IPS-18c (cell line): ENCODE measurements at regions not wholly inside any gene's neighbourhood (a gene's known extent, or its start where the extent isn't known, plus 50 kb on each side); places are given as distances from the start of the nearest gene placed in this dataset.

ENCODE experiments used
- H3K4me3 ChIP-seq: 2 replicates; pipeline ENCODE4 v1.7.0; 2013; ENCODE audit warnings: low read depth, mild to moderate bottlenecking, low read length, moderate library complexity; ENCODE audit not compliant: insufficient read depth
- H3K9me3 ChIP-seq: one replicate; pipeline ENCODE4 v1.6.1; 2013; ENCODE audit warnings: mild to moderate bottlenecking, low read length, moderate library complexity; ENCODE audit not compliant: control insufficient read depth, insufficient read depth

DNA sequence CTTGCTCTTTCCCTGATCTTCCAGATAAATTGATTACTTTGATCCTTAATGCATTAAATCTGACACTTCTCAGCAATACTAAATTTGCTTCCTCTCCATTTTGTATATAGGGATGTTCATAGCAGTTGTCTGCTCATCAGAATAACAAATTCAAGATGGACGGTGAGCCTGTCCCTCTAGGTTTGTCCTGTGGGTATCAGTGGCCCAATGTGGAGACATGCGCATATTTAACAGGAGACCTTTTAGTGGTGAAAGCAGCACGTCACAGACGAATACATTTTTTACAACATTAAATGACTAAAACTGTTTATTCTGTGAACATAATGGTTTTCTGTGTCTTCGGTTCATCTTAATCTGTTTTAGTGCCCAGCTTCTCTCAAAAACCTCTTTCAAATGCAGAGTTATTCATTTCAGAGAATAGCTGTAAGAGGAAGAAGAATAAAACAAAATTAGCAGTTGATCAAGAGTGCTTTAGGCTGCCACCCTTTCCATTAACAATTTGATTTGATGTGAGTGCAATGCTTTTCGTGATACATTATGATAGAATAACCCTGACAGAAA, 1970.4 kb upstream of the WWC1 start:
- no peak overlapping the region for H3K4me3 ChIP-seq
- no peaks in the 10 kb centered on the region for H3K9me3 ChIP-seq

DNA sequence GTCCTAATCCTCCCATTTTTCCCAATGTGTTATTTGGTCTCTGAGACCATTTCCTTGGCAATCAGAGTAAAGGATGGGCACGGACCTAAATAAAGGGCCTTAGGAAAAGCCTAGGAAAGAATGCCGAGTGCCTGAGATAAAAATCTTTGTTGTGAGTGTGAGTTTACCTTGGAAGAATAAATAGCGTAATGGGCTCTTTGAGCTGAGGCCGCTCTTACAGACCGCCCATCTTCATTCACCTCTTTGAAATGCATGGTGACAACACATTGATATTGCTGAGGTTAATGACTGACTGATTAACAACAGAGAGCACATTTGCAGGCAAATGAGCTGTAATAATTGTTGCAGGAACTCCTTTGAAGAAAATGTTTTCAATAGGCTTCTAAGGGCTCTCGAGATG, 1967.1 kb upstream of the WWC1 start:
- H3K9me3 ChIP-seq, result no peaks in the 10 kb centered on the region
- H3K4me3 ChIP-seq, result no peak overlapping the region

DNA sequence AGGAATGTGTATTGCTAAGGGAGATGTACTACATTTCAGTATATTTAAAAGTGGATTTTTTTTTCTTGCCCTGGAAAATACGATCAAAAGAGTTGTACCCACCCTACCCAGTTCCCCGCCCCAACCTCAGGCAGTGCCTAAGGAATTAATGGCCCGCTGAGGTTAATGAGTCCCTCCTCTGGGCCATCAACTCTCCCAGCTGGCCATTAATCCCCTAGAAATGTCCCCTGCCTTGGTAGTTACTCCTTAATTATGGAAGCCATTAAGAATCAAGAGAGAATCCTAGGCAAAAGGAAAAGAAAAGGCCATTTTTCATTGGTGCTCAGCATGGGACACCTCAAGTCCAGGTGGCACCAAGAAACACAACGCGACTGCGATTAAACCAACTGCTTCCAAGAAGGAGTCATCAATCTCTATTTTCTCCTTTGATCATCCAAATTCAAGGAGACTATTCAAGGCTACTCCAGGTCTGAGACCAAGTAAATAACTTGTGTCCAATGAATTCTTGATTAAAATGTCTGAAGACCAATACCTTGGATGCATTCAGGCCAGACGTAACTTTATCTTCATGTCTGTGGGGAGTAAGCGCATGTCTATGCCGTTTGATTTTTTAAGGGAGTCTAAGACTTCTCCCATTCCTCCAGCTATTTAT, 1962.2 kb upstream of the WWC1 start:
- Histone ChIP-seq H3K9me3 (no peaks in the 10 kb centered on the region), H3K4me3 (no peak overlapping the region)

DNA sequence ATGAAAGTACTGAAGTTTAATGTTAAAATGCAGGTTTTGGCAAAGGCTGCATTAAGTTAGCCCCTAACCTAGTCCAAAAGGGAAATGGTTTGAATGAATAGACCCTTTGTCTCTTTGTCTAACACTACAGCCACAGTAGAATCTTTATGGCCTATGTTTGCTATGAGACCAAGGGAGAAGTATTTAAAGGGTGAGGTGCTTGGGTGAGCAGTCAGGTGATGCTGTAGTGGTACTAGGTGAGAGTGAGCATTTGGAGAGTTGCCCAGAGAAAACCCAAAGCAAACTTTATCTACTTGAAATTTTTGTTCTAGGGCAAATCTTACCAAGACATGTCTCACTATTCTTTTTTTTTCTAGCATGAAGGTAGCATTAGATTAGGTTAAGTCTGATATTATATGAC, 1961.4 kb upstream of the WWC1 start:
- Histone ChIP-seq H3K9me3 (no peaks in the 10 kb centered on the region), H3K4me3 (no peak overlapping the region)

DNA sequence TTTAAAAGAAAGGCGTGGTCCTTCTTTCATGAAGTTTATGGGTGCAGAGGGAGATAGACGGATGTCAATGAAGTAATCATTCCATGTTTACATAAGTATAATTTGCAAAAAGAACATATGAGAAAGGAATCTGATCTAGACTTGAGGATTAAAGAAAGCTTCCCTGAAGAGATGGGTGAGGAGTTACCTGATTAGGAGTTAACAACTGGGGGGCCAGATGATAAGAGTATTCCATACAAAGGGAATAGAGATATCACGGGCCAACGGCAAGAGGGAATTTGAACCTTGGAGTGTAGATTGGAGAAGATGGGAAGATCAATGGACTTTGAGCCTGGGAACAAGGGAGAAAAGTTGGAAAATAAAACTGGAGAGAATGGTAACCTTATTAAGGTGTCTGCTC, 1959.9 kb upstream of the WWC1 start:
- no peak overlapping the region for H3K4me3 ChIP-seq
- no peaks in the 10 kb centered on the region for H3K9me3 ChIP-seq

DNA sequence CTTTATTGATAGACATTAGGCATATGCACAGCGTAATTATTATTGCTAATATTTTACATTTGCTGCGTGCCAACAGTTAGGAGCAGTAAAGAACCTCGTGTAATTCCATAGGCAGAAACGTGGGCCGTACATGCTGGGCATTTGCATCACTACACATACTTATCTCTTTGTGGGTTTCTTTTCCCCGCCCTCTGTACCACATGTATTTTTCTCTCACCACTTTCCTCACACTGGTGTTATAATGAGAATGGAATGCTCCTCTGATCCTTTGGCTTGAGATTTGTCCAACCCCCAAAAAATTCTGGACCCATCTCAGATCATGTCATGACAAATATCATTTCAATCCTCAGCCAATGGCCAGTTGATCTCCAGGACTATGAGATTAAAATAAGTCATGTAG, 1952.6 kb upstream of the WWC1 start:
- no peak overlapping the region for H3K4me3 ChIP-seq
- H3K9me3 ChIP-seq, result no peaks in the 10 kb centered on the region

DNA sequence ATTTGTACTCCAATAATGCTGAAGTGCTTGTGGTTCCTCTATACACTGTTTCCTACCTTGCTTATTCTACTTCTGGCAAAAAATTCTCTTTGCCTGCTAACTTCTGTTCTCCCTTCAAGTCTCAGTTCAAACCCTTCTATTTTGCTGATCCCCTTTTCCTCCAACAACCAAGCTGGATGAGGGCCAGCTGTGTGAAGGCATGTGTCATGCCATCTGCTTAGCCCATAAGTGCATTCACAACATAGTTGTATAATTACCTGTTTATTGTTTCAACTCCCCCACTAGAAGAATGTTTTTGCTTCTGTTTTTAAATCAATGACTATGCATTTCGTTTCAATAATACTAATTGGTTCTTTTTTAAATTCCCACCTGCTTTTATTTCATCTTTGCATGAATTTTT, 1951.4 kb upstream of the WWC1 start:
- H3K4me3 ChIP-seq, result no peak overlapping the region
- H3K9me3 ChIP-seq, result no peaks in the 10 kb centered on the region

DNA sequence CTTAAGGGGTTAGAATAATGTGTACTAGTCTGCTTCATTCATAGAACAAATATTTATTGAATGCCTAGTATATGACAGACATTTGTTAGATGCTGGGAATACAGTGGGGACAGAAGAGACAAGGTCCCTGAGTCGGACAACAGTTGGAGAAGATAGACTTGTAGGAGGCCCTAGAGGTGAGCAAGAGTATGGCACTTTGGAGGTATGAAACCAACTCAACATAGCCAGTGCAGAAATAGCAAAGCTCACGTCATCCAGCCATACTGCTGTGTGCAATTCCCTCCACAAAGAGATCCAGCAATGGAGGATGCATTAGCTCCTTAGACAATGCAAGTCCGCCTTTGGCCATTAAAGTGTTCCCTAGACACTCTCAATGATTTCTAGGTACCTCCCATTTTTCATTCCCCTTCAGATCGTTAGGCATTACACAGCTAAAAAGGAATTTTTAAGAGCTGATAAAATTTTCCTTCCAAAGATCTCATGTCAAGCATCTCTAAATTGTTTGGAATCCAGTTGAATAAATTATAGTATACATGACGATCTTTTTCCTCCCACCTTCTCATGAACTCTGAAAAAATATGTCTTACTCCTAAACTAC, 1949.6 kb upstream of the WWC1 start:
- Histone ChIP-seq H3K9me3 (no peaks in the 10 kb centered on the region), H3K4me3 (no peak overlapping the region)

DNA sequence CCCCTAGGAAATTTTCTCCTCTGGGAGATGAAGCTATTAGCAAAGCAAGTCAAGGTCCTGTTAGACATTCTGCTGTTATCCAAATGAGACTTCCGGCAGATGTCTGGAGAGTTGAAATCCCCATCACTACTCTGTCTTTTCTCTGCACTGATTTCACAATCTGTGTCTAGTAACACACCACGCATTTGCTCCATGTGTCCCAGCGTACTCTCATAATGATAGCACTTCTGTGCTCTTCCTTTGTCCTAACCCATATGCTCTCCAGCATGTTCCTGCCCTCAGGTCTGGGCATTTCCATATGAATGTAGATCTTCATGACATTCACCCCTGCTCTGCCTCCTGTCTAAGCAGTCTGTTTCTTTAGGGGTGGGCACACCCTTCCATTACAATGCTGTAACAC, 1949.0 kb upstream of the WWC1 start:
- no peak overlapping the region for H3K4me3 ChIP-seq
- H3K9me3 ChIP-seq, result no peaks in the 10 kb centered on the region

DNA sequence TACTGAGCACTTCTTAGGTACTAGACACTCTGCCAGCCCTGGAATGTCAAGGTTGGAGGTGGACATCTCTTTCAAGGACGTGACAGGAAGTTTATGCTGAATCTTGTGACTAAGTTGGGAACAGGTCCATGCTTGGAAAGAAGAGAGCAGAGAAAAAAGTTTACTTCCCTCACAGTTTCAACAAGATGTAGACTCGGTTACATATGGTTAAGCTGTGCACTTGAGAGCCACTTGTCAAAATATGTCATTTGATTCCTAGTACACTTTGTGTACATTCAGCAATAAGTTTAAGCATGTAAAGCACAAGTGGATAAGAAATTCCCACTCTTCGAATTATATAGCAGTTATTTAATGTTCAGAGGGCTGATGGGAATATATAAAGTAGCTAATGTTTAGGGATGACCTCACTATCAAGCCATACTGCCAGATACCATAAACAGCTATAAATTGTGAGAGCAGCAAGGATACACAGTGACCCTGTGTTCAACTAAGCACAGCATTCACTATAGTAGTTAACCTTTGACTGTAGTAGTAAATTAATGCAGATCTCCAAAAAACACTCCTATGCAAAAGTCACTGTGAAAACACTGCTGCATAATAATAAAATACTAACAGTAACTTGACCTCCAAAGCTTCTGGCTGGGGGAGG, 1944.6 kb upstream of the WWC1 start:
- H3K4me3 ChIP-seq, result no peak overlapping the region
- H3K9me3 ChIP-seq, result no peaks in the 10 kb centered on the region

DNA sequence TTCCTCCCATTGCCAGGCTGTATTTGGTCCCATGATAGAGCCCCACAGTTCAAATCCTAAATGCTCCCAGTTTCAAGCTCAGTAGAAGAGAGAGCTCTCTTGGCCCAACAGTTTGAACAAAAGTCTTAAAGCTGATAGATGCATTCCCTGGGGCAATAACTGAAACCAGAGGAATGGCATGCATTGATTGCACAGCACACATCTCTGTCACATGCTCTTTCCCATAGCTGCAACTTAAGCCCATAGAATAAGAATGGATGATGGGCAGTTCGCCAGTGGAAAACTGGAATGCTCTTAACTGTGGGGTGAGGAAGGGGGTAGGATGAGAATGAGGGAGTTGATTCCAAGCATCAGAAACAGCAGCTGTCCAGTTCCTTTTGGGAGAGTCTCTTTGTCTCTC, 1942.4 kb upstream of the WWC1 start:
- no peaks in the 10 kb centered on the region for H3K9me3 ChIP-seq
- no peak overlapping the region for H3K4me3 ChIP-seq

DNA sequence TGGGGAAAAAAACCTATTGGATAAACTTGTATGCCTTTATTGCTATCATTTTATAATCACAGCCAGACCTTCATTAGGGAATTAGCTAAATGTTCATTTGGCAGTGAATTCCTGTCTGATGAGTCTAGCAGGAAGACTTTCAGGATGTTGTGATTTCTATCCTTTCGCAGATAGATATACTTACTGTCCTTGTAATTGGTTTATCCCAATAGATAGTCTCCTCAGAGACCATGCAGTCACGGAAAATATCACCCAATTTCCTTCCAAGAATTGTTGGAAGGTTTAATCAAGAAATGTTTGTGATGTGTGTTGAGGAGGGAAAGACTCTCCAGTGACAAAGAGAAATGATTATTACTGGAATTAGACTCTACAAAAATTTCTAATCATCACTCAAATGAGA, 1937.9 kb upstream of the WWC1 start:
- Histone ChIP-seq H3K4me3 (no peak overlapping the region), H3K9me3 (no peaks in the 10 kb centered on the region)

DNA sequence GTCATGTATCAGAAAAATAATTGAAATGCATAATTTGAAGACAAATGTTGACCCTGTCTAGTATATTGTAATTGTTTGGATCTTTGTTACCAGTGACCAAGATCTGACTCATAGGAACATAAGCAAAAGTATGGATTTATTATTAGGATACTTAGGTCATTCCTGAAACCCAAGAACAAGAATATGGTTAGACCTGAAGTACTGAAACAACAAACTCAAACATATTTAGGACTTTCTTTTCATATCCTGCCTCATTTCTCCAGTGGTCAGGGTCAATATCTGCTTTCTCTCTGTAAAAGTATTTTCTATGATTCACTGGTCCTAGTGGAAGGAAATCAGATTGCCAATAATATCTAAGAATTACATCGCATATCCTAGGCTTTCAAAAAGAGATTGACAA, 1937.1 kb upstream of the WWC1 start:
- Histone ChIP-seq H3K9me3 (no peaks in the 10 kb centered on the region), H3K4me3 (no peak overlapping the region)

DNA sequence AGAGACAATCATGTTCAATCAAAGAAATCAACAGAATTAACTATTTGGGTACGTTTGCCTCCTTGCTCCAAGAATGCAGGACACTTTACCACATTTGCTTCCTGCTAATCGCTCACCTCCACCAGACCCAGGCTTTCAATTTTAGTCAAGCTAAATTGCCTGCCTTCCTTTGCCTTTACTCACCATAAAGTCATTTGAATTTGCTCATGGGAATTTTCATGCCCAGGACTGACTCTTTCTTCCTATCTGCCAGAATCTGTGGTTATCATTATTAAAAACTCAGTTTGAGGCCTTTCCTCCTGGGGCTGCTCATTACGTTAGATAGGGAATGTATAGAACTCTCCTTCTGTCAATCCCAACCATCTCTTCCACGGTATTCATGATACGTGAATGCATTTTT, 1935.3 kb upstream of the WWC1 start:
- H3K9me3 ChIP-seq, result no peaks in the 10 kb centered on the region

DNA sequence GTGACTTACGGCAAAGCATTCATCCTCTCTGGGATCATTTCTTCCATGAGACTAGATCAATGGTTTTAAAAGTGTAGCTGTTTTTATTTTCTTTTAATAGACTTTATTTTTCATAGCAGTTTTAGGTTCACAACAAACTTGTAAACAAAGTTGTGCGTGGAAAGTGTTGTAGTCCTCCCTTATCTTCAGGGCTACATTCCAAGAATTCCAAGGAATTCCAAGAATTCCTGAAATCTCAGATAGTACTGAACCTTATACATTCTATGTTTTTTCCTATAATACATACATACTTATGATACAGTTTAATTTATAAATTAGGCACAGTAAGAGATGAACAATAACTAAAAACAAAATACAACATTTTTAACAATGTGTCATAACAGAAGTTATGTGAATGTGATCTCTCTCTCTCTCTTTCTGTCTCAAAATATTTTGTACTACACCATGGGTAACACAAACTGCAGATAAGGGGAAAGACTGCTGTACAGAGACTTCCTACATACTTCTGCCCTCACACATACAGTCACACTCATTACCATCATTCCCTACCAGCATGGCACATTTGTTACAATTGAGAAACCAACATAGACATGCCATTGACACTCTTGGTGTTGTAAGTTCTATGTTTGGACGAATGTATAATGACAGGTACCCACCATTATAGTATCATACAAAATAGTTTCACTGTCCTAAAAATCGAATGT, 1933.2 kb upstream of the WWC1 start:
- H3K4me3 ChIP-seq, result no peak overlapping the region
- H3K9me3 ChIP-seq, result no peaks in the 10 kb centered on the region

More for the DNA sequence above, 1935.3 kb upstream of the WWC1 start:
- no peak overlapping the region for H3K4me3 ChIP-seq

DNA sequence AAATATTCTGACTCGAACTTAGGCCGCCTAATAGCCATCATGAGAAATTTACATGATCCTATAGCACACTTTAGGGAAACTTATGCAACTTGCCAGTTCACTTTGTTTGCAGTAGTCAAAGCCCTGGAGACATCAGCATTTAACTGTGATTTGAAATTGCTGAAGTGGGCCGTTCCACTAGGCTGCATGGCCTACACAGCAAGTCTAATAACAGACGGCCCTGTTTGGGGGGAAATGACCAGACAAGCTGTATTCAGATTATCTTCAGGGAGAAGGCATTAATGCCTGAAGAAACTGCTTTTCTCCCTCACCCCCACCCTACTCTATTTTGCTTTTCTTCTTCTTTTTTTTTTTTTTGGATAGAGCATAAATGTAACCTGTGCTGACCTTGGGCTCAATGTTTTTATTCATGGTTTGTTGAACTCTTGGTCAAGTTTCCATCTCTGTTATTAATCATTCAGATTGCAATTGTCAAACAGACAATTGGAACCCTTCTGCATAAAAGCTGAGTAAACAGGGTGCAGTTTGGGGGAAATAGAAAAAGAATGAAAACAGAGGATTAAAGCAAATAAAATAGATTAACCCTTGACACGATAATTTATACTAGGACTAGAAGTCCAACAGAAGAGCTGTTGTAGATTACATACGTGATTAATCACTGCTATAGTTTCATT, 1928.2 kb upstream of the WWC1 start:
- no peak overlapping the region for H3K4me3 ChIP-seq

DNA sequence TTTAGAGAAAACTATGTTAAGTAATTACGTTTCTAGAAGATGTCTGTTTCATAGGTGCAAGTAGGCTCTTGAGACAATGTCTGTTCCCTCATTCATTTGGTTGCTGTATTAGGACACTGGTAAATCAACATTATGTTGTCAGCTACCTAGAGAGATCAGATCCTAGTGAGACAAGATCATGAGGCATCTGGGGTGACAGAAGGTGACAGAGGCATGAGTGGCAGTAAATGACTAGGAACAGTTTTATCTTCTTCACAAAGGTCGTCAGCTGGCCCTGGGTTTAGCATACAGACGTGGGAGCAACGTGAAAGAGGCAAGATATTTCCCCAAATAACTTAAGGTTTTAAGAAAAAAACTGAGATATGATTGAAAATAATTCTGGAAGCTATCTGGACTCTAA, 1926.3 kb upstream of the WWC1 start:
- no peaks in the 10 kb centered on the region for H3K9me3 ChIP-seq
- H3K4me3 ChIP-seq, result no peak overlapping the region

More for the DNA sequence above, 1928.2 kb upstream of the WWC1 start:
- H3K9me3 ChIP-seq, result no peaks in the 10 kb centered on the region
